ENCODE measurements at regions not wholly inside any gene's neighbourhood (a gene's known extent, or its start where the extent isn't known, plus 50 kb on each side); places are given as distances from the start of the nearest gene placed in this dataset.

DNA sequence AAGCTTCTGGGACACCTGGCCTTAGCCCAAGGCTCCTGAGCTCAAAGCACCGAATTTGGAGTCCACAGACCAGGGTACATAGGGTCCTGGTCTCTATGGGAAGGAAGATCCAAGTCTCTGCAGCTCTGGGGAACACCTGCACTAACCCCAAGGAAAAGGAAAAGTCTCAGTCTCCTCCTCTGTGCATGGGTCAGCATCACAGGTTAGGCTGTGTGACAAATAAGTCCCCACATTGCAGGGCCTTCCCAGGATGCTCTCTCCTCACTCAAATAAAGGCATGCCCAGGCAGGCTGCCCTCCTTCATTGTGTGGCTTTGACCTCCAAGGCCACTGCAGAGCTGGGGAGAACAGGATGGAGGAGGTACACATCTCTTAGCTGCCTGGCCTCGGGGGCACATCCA is 121.0 kb upstream of the ZMIZ1 start:
- TF ChIP-seq, protein P1, sequence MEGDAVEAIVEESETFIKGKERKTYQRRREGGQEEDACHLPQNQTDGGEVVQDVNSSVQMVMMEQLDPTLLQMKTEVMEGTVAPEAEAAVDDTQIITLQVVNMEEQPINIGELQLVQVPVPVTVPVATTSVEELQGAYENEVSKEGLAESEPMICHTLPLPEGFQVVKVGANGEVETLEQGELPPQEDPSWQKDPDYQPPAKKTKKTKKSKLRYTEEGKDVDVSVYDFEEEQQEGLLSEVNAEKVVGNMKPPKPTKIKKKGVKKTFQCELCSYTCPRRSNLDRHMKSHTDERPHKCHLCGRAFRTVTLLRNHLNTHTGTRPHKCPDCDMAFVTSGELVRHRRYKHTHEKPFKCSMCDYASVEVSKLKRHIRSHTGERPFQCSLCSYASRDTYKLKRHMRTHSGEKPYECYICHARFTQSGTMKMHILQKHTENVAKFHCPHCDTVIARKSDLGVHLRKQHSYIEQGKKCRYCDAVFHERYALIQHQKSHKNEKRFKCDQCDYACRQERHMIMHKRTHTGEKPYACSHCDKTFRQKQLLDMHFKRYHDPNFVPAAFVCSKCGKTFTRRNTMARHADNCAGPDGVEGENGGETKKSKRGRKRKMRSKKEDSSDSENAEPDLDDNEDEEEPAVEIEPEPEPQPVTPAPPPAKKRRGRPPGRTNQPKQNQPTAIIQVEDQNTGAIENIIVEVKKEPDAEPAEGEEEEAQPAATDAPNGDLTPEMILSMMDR (IDR thresholded peaks at IDR 0.05) = no peak
- no peak for TF ChIP-seq POLR2A (IDR thresholded peaks at IDR 0.05)

Data from tibial nerve (tissue), 3 donors.